Parathyroid adenoma (tissue), 2 donors: ENCODE measurements at regions not wholly inside any gene's neighbourhood (a gene's known extent, or its start where the extent isn't known, plus 50 kb on each side); places are given as distances from the start of the nearest gene placed in this dataset.

ENCODE experiments used
- H2AFZ ChIP-seq: fragments of 300-600 bp; sonication (generic); one replicate; pipeline ENCODE4 v1.7.0; 2017; ENCODE audit warnings: antibody characterized with exemption, mild to moderate bottlenecking
- H3K27ac ChIP-seq: fragments of 300-600 bp; sonication (generic); one replicate; pipeline ENCODE4 v1.7.0; 2017
- H3K27me3 ChIP-seq: fragments of 300-600 bp; sonication (generic); one replicate; pipeline ENCODE4 v1.7.0; 2017; ENCODE audit warnings: low read length; ENCODE audit not compliant: control insufficient read depth, insufficient read depth
- H3K36me3 ChIP-seq: fragments of 300-600 bp; sonication (generic); one replicate; pipeline ENCODE4 v1.7.0; 2017; ENCODE audit warnings: low read length; ENCODE audit not compliant: control insufficient read depth, insufficient read depth
- H3K4me1 ChIP-seq: fragments of 300-600 bp; sonication (generic); one replicate; pipeline ENCODE4 v1.7.0; 2017; ENCODE audit warnings: control low read depth
- H3K4me2 ChIP-seq: fragments of 300-600 bp; sonication (generic); one replicate; pipeline ENCODE4 v1.7.0; 2017; ENCODE audit warnings: low read length
- H3K4me3 ChIP-seq: fragments of 300-600 bp; sonication (generic); one replicate; pipeline ENCODE4 v1.7.0; 2017; ENCODE audit warnings: low read depth, low read length
- H3K79me2 ChIP-seq: fragments of 300-600 bp; sonication (generic); one replicate; pipeline ENCODE4 v1.7.0; 2017; ENCODE audit warnings: control low read depth
- H3K9ac ChIP-seq: fragments of 300-600 bp; sonication (generic); one replicate; pipeline ENCODE4 v1.7.0; 2017; ENCODE audit warnings: mild to moderate bottlenecking
- H3K9me3 ChIP-seq: fragments of 300-600 bp; sonication (generic); one replicate; pipeline ENCODE4 v1.7.0; 2017; ENCODE audit warnings: low read length; ENCODE audit not compliant: control insufficient read depth
- TF ChIP-seq, protein P1 (sequence below): fragments of 300-600 bp; sonication (generic); IDR thresholded peaks from one replicate; pipeline ENCODE4 v1.7.0; 2017; ENCODE audit warnings: antibody characterized with exemption, mild to moderate bottlenecking
- donor health status: primary hyperparathyroidism.

DNA sequence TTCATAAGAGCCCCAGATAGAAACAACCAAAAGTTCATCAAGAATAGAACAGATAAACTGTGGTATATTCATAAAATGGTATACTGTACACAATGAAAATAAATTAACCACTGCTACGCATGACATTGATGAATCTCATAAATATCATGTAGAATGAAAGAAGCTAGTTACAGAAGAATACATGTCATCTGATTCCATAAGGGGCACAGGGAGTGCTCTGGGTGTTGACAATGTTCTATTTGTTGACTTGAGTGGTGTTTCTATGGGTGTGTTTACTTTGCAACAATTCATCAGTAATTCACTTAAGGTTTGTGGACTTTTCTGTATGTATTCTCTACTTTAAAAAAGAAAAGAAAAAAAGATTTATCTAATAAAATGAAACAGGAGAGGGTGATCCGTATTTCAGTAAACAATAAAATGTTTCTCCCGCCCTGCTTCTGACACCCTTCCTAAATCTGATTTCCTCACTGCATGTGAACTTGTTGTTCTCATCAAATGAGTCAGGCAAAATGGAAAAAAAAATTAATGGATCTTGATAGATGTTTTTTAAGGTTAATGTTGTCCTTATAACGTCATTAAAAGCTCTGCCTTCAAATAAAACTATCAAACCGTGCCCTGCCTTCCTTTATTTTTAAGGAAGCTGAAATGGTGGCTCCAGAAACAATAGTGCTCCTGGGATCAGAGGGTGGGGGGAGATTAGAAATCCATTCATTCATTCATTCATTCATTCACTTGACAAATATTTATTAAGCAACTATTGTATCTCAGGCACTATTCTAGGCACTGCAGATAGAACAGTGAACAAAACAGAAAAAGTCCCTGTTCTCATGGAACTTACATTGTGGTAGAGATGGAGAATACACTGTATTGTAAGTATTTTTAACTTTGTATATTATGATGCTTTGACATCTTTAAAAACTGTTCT is 77.2 kb upstream of the CD44 start:
- H3K27ac ChIP-seq = no peak overlapping the region
- no peaks in the 10 kb centered on the region for H3K36me3 ChIP-seq
- no peaks in the 10 kb centered on the region for H3K9me3 ChIP-seq
- H3K79me2 ChIP-seq = no peaks in the 10 kb centered on the region
- no peak overlapping the region for H2AFZ ChIP-seq
- H3K4me3 ChIP-seq = no peak overlapping the region
- H3K27me3 ChIP-seq = no peaks in the 10 kb centered on the region
- H3K4me2 ChIP-seq = no peak overlapping the region
- no peak overlapping the region for H3K9ac ChIP-seq
- TF ChIP-seq, protein P1, sequence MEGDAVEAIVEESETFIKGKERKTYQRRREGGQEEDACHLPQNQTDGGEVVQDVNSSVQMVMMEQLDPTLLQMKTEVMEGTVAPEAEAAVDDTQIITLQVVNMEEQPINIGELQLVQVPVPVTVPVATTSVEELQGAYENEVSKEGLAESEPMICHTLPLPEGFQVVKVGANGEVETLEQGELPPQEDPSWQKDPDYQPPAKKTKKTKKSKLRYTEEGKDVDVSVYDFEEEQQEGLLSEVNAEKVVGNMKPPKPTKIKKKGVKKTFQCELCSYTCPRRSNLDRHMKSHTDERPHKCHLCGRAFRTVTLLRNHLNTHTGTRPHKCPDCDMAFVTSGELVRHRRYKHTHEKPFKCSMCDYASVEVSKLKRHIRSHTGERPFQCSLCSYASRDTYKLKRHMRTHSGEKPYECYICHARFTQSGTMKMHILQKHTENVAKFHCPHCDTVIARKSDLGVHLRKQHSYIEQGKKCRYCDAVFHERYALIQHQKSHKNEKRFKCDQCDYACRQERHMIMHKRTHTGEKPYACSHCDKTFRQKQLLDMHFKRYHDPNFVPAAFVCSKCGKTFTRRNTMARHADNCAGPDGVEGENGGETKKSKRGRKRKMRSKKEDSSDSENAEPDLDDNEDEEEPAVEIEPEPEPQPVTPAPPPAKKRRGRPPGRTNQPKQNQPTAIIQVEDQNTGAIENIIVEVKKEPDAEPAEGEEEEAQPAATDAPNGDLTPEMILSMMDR = no peak
- no peaks in the 10 kb centered on the region for H3K4me1 ChIP-seq

DNA sequence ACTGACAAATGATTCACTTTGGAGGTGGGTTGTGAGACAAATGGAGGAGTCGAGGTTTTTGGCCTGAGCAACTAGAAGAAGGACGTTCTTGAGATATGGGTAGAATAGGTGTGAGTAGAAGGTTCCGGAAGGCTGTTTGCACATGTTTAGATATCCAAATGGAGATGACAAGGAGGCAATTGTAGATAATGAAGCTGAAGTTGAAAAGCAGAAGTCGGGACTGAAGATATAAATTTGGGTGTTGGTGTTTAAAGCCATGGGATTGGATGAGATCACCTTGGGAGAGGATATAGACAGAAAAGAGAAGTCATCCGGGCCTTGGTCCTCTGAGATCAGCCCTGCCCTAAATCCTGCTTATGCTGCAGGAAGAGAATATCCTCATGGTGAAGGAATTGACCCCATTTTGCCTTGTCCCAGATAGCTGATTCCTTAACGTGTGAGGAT is 75.5 kb upstream of the CD44 start:
- no peaks in the 10 kb centered on the region for H3K9me3 ChIP-seq
- no peaks in the 10 kb centered on the region for H3K4me1 ChIP-seq
- H3K36me3 ChIP-seq = no peaks in the 10 kb centered on the region
- no peak overlapping the region for H2AFZ ChIP-seq
- H3K79me2 ChIP-seq = no peaks in the 10 kb centered on the region
- H3K27me3 ChIP-seq = no peaks in the 10 kb centered on the region
- H3K4me3 ChIP-seq = no peak overlapping the region
- TF ChIP-seq, protein P1 = no peak
- H3K9ac ChIP-seq = no peak overlapping the region
- no peak overlapping the region for H3K27ac ChIP-seq
- no peak overlapping the region for H3K4me2 ChIP-seq

DNA sequence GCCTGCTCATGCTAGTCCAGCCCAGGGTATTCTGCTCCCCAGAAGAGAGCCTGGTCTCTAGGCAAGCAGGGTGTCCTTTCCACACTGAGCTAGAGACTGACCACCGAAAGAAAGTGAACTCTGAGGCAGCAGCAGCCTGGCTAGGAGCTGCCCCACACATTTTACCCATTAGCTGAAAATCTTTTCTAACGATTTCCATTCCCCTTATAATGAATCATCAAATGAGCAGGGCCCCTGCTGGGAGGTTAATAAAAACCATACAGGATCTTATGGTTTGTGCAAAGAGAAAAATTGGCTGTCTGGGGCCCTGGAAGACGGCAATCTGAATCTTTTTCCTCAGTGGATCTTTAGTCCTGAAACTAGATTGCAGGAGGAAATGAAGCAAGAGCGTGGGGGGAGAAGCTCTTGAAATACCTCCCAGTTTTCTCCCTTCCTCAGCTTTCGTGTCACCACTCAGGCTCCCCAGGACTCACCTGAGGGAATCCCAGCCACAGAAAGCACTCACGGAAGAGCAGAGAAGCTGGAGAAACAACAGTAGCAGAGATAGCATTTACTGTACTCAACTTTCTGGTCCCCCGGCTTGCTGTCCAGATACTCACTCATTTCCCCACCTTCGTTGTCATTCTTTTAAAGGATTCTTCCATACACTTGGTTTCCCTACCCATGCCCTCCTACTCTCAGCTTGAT is 74.7 kb upstream of the CD44 start:
- Histone ChIP-seq H3K9me3 (no peaks in the 10 kb centered on the region), H3K4me2 (no peak overlapping the region), H3K4me3 (no peak overlapping the region), H3K79me2 (no peaks in the 10 kb centered on the region), H3K27me3 (no peaks in the 10 kb centered on the region), H3K27ac (no peak overlapping the region), H3K4me1 (no peaks in the 10 kb centered on the region), H2AFZ (no peak overlapping the region), H3K36me3 (no peaks in the 10 kb centered on the region), H3K9ac (no peak overlapping the region)
- TF ChIP-seq, protein P1 = no peak

DNA sequence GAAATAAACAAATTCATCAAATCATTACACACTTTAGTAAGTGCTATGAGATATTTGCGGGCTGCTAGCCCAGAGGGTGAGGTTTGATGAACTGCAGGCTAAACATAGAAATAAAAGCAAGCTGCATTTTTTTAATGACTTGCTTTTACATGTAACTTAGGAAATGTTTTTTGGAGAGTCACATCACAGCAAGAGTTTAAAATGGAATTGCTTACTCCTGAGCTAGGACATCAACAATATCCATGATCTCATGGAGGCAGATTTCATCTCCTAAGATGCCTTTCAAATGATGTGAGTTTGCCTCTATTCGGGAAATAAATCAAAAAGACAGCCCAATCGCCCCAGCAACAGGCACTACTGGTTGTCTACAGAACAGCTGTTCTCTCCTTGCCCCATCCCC is 73.4 kb upstream of the CD44 start:
- no peak overlapping the region for H2AFZ ChIP-seq
- no peak overlapping the region for H3K4me2 ChIP-seq
- no peaks in the 10 kb centered on the region for H3K36me3 ChIP-seq
- H3K79me2 ChIP-seq = no peaks in the 10 kb centered on the region
- no peak overlapping the region for H3K9ac ChIP-seq
- no peak overlapping the region for H3K4me3 ChIP-seq
- no peaks in the 10 kb centered on the region for H3K27me3 ChIP-seq
- H3K4me1 ChIP-seq = no peaks in the 10 kb centered on the region
- TF ChIP-seq, protein P1 = no peak
- no peak overlapping the region for H3K27ac ChIP-seq
- H3K9me3 ChIP-seq = no peaks in the 10 kb centered on the region
